OCI-LY1 (cell line): ENCODE measurements at regions not wholly inside any gene's neighbourhood (a gene's known extent, or its start where the extent isn't known, plus 50 kb on each side); places are given as distances from the start of the nearest gene placed in this dataset.

ENCODE experiments used
- H2AFZ ChIP-seq: fragments of 200-600 bp; sonication (generic), shearing (Covaris generic); 2 replicates; pipeline ENCODE4 v1.6.0; 2014; ENCODE audit warnings: antibody characterized with exemption, mild to moderate bottlenecking, low read length
- H3F3A ChIP-seq: fragments of 200-600 bp; sonication (generic), shearing (Covaris generic); 2 replicates; pipeline ENCODE4 v1.6.0; 2014; ENCODE audit warnings: mild to moderate bottlenecking, antibody characterized with exemption, low read length, moderate library complexity; ENCODE audit not compliant: insufficient read depth
- H3K27ac ChIP-seq: fragments of 200-600 bp; sonication (generic); 2 replicates; pipeline ENCODE4 v1.5.1; 2014; ENCODE audit warnings: low read length, mixed run types, mild to moderate bottlenecking, low read depth; ENCODE audit not compliant: poor library complexity, severe bottlenecking
- H3K27me3 ChIP-seq: fragments of 200-600 bp; sonication (generic); 2 replicates; pipeline ENCODE4 v1.6.0; 2014; ENCODE audit warnings: antibody characterized with exemption, mild to moderate bottlenecking, low read length, moderate library complexity; ENCODE audit not compliant: insufficient read depth
- H3K36me3 ChIP-seq: fragments of 200-600 bp; sonication (generic); 2 replicates; pipeline ENCODE4 v1.6.1; 2014; ENCODE audit warnings: mild to moderate bottlenecking, antibody characterized with exemption, low read length, moderate library complexity, mixed read lengths; ENCODE audit not compliant: insufficient read depth
- H3K4me1 ChIP-seq: fragments of 200-600 bp; sonication (generic); 2 replicates; pipeline ENCODE4 v1.5.1; 2014; ENCODE audit warnings: mild to moderate bottlenecking, low read length, moderate library complexity; ENCODE audit not compliant: insufficient read depth, severe bottlenecking
- H3K4me2 ChIP-seq: fragments of 200-600 bp; sonication (generic), shearing (Covaris generic); 2 replicates; pipeline ENCODE4 v1.6.1; 2014; ENCODE audit warnings: low read length
- H3K4me3 ChIP-seq: fragments of 200-600 bp; sonication (generic); 2 replicates; pipeline ENCODE4 v1.5.1; 2014; ENCODE audit warnings: low read length, low read depth, mild to moderate bottlenecking, mixed read lengths; ENCODE audit not compliant: poor library complexity, severe bottlenecking
- H3K79me2 ChIP-seq: fragments of 200-600 bp; shearing (Covaris generic); 2 replicates; pipeline ENCODE4 v1.6.1; 2016; ENCODE audit warnings: mixed run types, low read length, mixed read lengths; ENCODE audit not compliant: insufficient read depth
- H3K9ac ChIP-seq: fragments of 200-600 bp; sonication (generic), shearing (Covaris generic); 2 replicates; pipeline ENCODE4 v1.6.1; 2014; ENCODE audit warnings: mild to moderate bottlenecking, low read length, mixed read lengths
- H3K9me2 ChIP-seq: fragments of 200-600 bp; sonication (generic), shearing (Covaris generic); 2 replicates; pipeline ENCODE4 v1.6.1; 2014; ENCODE audit warnings: low read depth, mild to moderate bottlenecking, low read length, mixed read lengths
- H3K9me3 ChIP-seq: fragments of 200-600 bp; shearing (Covaris generic); 2 replicates; pipeline ENCODE4 v1.6.1; 2014; ENCODE audit warnings: low read length, mixed read lengths
- H4K20me1 ChIP-seq: fragments of 200-600 bp; sonication (generic), shearing (Covaris generic); 2 replicates; pipeline ENCODE4 v1.6.0; 2016; ENCODE audit warnings: mild to moderate bottlenecking, low read length; ENCODE audit not compliant: insufficient read depth
- EZH2 ChIP-seq: fragments of 200-600 bp; sonication (generic), shearing (Covaris generic); IDR thresholded peaks from 2 replicates; pipeline ENCODE4 v1.8.0; 2017; ENCODE audit warnings: borderline replicate concordance, mixed run types, mild to moderate bottlenecking, antibody characterized with exemption, low read length, moderate library complexity, mixed read lengths
- TF ChIP-seq, protein P1 (sequence below): fragments of 200-600 bp; sonication (generic), shearing (Covaris generic); IDR thresholded peaks from 2 replicates; pipeline ENCODE4 v1.5.1; 2017; ENCODE audit warnings: mild to moderate bottlenecking, antibody characterized with exemption, low read length, moderate library complexity, mixed read lengths

DNA sequence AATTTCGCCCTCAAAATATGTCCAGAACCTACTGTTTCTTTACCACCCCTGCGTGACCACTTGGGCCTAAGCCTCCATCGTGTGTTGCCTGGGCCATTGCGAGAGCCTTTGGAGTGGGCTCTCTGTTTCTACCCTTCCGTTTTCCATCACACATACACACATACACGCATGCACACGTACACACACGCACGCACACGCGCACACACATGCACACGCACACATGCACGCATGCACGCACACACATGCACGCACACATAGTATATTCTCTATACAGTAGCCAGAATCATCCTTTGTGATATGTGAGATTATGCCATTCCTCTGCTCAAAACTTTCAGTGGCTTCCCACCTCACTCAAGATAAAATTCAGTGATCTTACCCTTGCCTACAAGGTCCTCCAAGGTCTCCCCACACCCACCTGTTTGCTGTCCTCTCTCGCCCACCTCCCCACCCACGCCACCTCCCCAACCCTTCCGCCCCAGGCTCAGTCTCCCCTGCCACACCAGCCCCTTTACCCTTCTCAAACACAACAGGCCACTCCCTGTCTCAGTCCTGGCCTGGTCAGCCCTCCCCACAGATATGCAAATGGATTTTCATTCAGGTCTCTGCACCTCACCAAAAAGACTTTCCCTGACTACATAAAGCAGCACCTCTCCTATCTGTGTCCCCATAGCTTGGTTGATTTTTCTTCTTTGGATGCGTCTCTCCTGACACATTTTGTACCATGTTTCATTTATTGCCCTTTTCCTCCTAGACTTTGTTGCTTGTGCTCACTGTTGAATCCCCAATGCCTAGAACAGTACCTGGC lies 559.6 kb downstream of the CD83 start:
- H3K9me3 ChIP-seq, result no peaks in the 10 kb centered on the region
- no peaks in the 10 kb centered on the region for H3K79me2 ChIP-seq
- no peaks in the 10 kb centered on the region for H3K27me3 ChIP-seq
- H2AFZ ChIP-seq, result no peak overlapping the region
- H3K9ac ChIP-seq, result no peak overlapping the region
- H3K27ac ChIP-seq, result no peak overlapping the region
- TF ChIP-seq, protein P1, sequence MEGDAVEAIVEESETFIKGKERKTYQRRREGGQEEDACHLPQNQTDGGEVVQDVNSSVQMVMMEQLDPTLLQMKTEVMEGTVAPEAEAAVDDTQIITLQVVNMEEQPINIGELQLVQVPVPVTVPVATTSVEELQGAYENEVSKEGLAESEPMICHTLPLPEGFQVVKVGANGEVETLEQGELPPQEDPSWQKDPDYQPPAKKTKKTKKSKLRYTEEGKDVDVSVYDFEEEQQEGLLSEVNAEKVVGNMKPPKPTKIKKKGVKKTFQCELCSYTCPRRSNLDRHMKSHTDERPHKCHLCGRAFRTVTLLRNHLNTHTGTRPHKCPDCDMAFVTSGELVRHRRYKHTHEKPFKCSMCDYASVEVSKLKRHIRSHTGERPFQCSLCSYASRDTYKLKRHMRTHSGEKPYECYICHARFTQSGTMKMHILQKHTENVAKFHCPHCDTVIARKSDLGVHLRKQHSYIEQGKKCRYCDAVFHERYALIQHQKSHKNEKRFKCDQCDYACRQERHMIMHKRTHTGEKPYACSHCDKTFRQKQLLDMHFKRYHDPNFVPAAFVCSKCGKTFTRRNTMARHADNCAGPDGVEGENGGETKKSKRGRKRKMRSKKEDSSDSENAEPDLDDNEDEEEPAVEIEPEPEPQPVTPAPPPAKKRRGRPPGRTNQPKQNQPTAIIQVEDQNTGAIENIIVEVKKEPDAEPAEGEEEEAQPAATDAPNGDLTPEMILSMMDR, result no peak
- no peak overlapping the region for H3K4me2 ChIP-seq
- no peaks in the 10 kb centered on the region for H3F3A ChIP-seq
- H3K36me3 ChIP-seq, result no peaks in the 10 kb centered on the region
- no peaks in the 10 kb centered on the region for H4K20me1 ChIP-seq
- no peaks in the 10 kb centered on the region for H3K4me1 ChIP-seq
- no peak overlapping the region for H3K4me3 ChIP-seq
- H3K9me2 ChIP-seq, result no peaks in the 10 kb centered on the region

DNA sequence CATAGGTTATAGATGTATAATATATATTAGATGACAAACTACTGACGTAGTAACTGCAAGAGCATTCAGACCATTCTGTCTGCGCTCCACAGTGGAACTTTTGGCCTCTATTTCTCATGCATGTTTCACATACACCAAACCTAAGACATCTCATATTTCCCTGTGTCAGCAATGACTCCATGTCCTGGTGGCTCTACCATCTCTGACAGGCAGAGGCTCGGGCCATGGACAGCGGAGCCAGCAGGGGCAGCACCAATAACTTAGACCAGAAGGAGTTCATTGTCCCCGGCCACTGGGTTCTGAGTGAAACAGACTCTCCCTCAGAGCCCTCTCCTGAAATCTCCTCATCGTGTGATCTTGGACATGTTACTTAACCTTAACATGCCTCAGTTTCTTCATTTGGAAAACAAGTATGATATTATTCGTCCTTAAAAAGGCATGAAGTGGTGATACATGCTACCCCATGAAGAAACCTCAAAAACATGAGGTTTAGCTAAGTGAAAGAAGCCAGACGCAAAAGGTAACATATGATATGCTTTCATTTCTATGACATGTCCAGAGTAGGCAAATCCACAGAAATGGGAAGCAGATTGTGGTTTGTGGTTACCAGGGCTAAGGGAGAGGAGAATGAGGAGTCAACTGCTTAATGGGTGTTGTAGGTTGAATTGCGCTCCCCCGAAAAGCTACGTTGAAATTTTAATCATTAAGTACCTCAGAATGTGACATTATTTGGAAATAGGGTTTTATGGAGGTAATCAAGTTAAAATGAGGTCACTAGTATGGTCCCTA lies 564.0 kb upstream of the JARID2 start:
- Histone ChIP-seq H3K27ac (no peak overlapping the region), H3K9me3 (no peaks in the 10 kb centered on the region), H2AFZ (no peak overlapping the region), H3K79me2 (no peaks in the 10 kb centered on the region), H3K9me2 (no peaks in the 10 kb centered on the region), H3K4me3 (no peak overlapping the region), H3K4me1 (no peaks in the 10 kb centered on the region), H3K4me2 (no peak overlapping the region), H3K36me3 (no peaks in the 10 kb centered on the region), H3F3A (no peaks in the 10 kb centered on the region), H3K27me3 (no peaks in the 10 kb centered on the region), H4K20me1 (no peaks in the 10 kb centered on the region), H3K9ac (no peak overlapping the region)
- TF ChIP-seq, protein P1, result no peak
- TF ChIP-seq EZH2, result no peak

DNA sequence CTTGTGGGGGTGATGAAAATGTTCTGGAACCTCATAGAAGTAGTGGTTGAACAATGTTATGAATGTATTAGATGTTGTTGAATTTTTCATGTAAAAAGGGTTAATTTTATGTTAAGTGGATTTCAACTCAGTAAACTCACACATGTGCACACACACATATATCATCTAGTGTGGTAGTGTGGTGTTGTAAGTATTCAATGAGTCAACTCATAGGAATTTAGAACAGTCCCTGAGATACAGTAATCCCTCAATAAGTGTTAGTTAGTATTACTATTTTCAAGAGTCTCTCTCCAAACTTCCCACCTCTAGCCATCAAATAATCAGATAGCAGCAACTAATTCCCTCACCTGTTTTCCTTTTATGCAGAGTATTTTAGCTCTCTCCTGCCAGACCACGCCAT lies 563.1 kb upstream of the JARID2 start:
- Histone ChIP-seq H3K79me2 (no peaks in the 10 kb centered on the region), H4K20me1 (no peaks in the 10 kb centered on the region), H3K9ac (no peak overlapping the region), H3K36me3 (no peaks in the 10 kb centered on the region), H3K27ac (no peak overlapping the region), H3K27me3 (no peaks in the 10 kb centered on the region), H3F3A (no peaks in the 10 kb centered on the region), H3K9me2 (no peaks in the 10 kb centered on the region), H3K9me3 (no peaks in the 10 kb centered on the region), H3K4me3 (no peak overlapping the region), H3K4me1 (no peaks in the 10 kb centered on the region), H2AFZ (no peak overlapping the region), H3K4me2 (no peak overlapping the region)
- TF ChIP-seq, protein P1, result no peak
- TF ChIP-seq EZH2, result no peak
